Liver (tissue), 3 donors: ENCODE measurements at regions not wholly inside any gene's neighbourhood (a gene's known extent, or its start where the extent isn't known, plus 50 kb on each side); places are given as distances from the start of the nearest gene placed in this dataset.

Experiments
- EGR1 ChIP-seq, 2 donors: IDR thresholded peaks; 2 replicates each; pipeline ENCODE4 v1.6.1; 2016 to 2018; ENCODE audit warnings: antibody characterized with exemption in 2 of 2, low read depth in 2 of 2
- FOXA1 ChIP-seq: IDR thresholded peaks from 2 replicates; pipeline ENCODE4 v1.6.1; 2016; ENCODE audit warnings: antibody characterized with exemption
- GABPA ChIP-seq, 2 donors: IDR thresholded peaks in 1 of 2; conservative IDR thresholded peaks in 1 of 2; 2 replicates each; pipeline ENCODE4 v1.6.1; 2016; ENCODE audit warnings: antibody characterized with exemption in 2 of 2, mild to moderate bottlenecking in 1 of 2, moderate library complexity in 1 of 2
- JUND ChIP-seq, 2 donors: IDR thresholded peaks; 2 replicates each; pipeline ENCODE4 v1.6.1; 2016; ENCODE audit warnings: antibody characterized with exemption in 2 of 2
- NR2F2 ChIP-seq: IDR thresholded peaks from 2 replicates; pipeline ENCODE4 v1.6.1; 2016; ENCODE audit warnings: antibody characterized with exemption
- RAD21 ChIP-seq, 2 donors: IDR thresholded peaks; 2 replicates each; pipeline ENCODE4 v1.6.1; 2016; ENCODE audit warnings: antibody characterized with exemption in 2 of 2, mild to moderate bottlenecking in 2 of 2
- SP1 ChIP-seq: IDR thresholded peaks from 2 replicates; pipeline ENCODE4 v1.6.1; 2018; ENCODE audit warnings: antibody characterized with exemption, mild to moderate bottlenecking
- YY1 ChIP-seq: IDR thresholded peaks from 2 replicates; pipeline ENCODE4 v1.6.1; 2016; ENCODE audit warnings: antibody characterized with exemption, mild to moderate bottlenecking
- TF ChIP-seq, protein P1 (sequence below): fragments of 150-350 bp; IDR thresholded peaks from 2 replicates; pipeline ENCODE4 v1.5.1; 2017; ENCODE audit warnings: improper control_type of control experiment, low read depth, low read length; ENCODE audit not compliant: missing input control
- TF ChIP-seq, protein P2 (sequence below): IDR thresholded peaks from 2 replicates; pipeline ENCODE4 v1.6.1; 2016; ENCODE audit warnings: antibody characterized with exemption
- TF ChIP-seq, protein P3 (sequence below): IDR thresholded peaks from 2 replicates; pipeline ENCODE4 v1.6.1; 2016; ENCODE audit warnings: antibody characterized with exemption
- donor health status: healthy.
- donor health status: healthy.

DNA sequence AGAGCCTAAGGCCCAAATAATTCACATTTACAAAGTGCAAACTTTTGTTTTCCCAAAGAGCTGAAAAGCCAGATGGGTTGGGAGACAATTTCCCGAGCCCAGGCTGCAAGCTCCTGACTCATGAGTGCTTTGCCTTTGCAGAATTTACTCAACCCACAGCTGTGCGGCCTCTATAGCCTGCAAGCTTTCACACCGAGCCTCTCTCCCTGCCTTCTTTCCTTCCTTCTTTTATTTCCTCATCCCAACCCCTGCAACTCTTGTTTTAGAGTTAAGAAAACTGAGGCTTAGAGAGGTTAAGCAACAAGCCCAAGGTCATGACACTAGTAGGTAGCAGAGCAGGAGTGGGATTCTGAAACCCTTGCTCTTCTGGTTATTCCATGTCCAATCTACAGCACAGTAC, 203.0 kb upstream of the GPR26 start:
- TF ChIP-seq, protein P1, sequence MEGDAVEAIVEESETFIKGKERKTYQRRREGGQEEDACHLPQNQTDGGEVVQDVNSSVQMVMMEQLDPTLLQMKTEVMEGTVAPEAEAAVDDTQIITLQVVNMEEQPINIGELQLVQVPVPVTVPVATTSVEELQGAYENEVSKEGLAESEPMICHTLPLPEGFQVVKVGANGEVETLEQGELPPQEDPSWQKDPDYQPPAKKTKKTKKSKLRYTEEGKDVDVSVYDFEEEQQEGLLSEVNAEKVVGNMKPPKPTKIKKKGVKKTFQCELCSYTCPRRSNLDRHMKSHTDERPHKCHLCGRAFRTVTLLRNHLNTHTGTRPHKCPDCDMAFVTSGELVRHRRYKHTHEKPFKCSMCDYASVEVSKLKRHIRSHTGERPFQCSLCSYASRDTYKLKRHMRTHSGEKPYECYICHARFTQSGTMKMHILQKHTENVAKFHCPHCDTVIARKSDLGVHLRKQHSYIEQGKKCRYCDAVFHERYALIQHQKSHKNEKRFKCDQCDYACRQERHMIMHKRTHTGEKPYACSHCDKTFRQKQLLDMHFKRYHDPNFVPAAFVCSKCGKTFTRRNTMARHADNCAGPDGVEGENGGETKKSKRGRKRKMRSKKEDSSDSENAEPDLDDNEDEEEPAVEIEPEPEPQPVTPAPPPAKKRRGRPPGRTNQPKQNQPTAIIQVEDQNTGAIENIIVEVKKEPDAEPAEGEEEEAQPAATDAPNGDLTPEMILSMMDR, result no peak
- TF ChIP-seq JUND (IDR thresholded peaks at IDR 0.05) (no peak), SP1 (no peak), GABPA (IDR thresholded peaks at IDR 0.05 in 1 of 2, conservative IDR thresholded peaks at IDR 0.05 in 1 of 2) (no peak), YY1 (no peak), NR2F2 (no peak), FOXA1 (no peak), RAD21 (IDR thresholded peaks at IDR 0.05) (no peak), EGR1 (IDR thresholded peaks at IDR 0.05; ENCODE audit: low read depth in 2 of 2) (no peak)
- TF ChIP-seq, protein P2, sequence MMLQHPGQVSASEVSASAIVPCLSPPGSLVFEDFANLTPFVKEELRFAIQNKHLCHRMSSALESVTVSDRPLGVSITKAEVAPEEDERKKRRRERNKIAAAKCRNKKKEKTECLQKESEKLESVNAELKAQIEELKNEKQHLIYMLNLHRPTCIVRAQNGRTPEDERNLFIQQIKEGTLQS, result no peak
- TF ChIP-seq, protein P3, sequence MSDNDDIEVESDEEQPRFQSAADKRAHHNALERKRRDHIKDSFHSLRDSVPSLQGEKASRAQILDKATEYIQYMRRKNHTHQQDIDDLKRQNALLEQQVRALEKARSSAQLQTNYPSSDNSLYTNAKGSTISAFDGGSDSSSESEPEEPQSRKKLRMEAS, result no peak
